Trophoblast cell (in vitro differentiated cells and primary cell): ENCODE measurements at regions not wholly inside any gene's neighbourhood (a gene's known extent, or its start where the extent isn't known, plus 50 kb on each side); places are given as distances from the start of the nearest gene placed in this dataset.

Experiments used
- DNase-seq, 2 donors: peaks; one replicate each; pipeline ENCODE4 v3.0.0-alpha.2; 2016
- H2AFZ ChIP-seq: 2 replicates; pipeline ENCODE4 v1.6.1; 2013; ENCODE audit warnings: low read length, moderate library complexity, mild to moderate bottlenecking; ENCODE audit not compliant: insufficient read depth, poor library complexity
- H2AK5ac ChIP-seq: 2 replicates; pipeline ENCODE4 v1.6.1; 2013; ENCODE audit warnings: mild to moderate bottlenecking, low read length
- H2BK120ac ChIP-seq: 2 replicates; pipeline ENCODE4 v1.6.1; 2013; ENCODE audit warnings: low read length, mild to moderate bottlenecking, moderate library complexity; ENCODE audit not compliant: insufficient read depth, poor library complexity
- H2BK12ac ChIP-seq: 2 replicates; pipeline ENCODE4 v1.6.1; 2013; ENCODE audit warnings: mild to moderate bottlenecking, low read length, moderate library complexity
- H2BK5ac ChIP-seq: 2 replicates; pipeline ENCODE4 v1.6.1; 2013; ENCODE audit warnings: low read length, low read depth, moderate library complexity, mild to moderate bottlenecking; ENCODE audit not compliant: poor library complexity
- H3K14ac ChIP-seq: 2 replicates; pipeline ENCODE4 v1.6.1; 2013; ENCODE audit warnings: mild to moderate bottlenecking, low read length
- H3K18ac ChIP-seq: 2 replicates; pipeline ENCODE4 v1.6.1; 2013; ENCODE audit warnings: mild to moderate bottlenecking, low read length
- H3K23ac ChIP-seq: 2 replicates; pipeline ENCODE4 v1.6.1; 2013; ENCODE audit warnings: low read length
- H3K27ac ChIP-seq: 2 replicates; pipeline ENCODE4 v1.5.1; 2013; ENCODE audit warnings: low read depth, mild to moderate bottlenecking, inconsistent platforms, low read length, moderate library complexity
- H3K27me3 ChIP-seq: 2 replicates; pipeline ENCODE4 v1.6.1; 2013; ENCODE audit warnings: inconsistent platforms, mild to moderate bottlenecking, low read length, moderate library complexity; ENCODE audit not compliant: insufficient read depth
- H3K36me3 ChIP-seq, 2 experiments: 1 replicate in 1 of 2; 2 replicates in 1 of 2; pipeline ENCODE4 v1.6.1; 2013; ENCODE audit warnings: low read length in 2 of 2, mild to moderate bottlenecking in 2 of 2, moderate library complexity in 1 of 2; ENCODE audit not compliant: insufficient read depth in 2 of 2, control insufficient read depth in 1 of 2
- H3K4ac ChIP-seq: 2 replicates; pipeline ENCODE4 v1.6.1; 2013; ENCODE audit warnings: low read depth, mild to moderate bottlenecking, low read length, moderate library complexity
- H3K4me1 ChIP-seq, 2 experiments: 1 replicate in 1 of 2; 2 replicates in 1 of 2; pipeline ENCODE4 v1.6.1; 2013; ENCODE audit warnings: low read length in 2 of 2, mild to moderate bottlenecking in 2 of 2, moderate library complexity in 1 of 2; ENCODE audit not compliant: insufficient read depth in 2 of 2, control insufficient read depth in 1 of 2
- H3K4me2 ChIP-seq: 2 replicates; pipeline ENCODE4 v1.6.1; 2013; ENCODE audit warnings: inconsistent platforms, mild to moderate bottlenecking, low read length, moderate library complexity
- H3K4me3 ChIP-seq: 2 replicates; pipeline ENCODE4 v1.5.1; 2013; ENCODE audit warnings: mild to moderate bottlenecking, low read depth, low read length, inconsistent platforms
- H3K79me1 ChIP-seq: one replicate; pipeline ENCODE4 v1.6.1; 2013; ENCODE audit warnings: low read length
- H3K79me2 ChIP-seq: 2 replicates; pipeline ENCODE4 v1.6.1; 2013; ENCODE audit warnings: low read length, mild to moderate bottlenecking; ENCODE audit not compliant: control insufficient read depth, insufficient read depth, poor library complexity
- H3K9ac ChIP-seq: 2 replicates; pipeline ENCODE4 v1.6.1; 2013; ENCODE audit warnings: mild to moderate bottlenecking, low read length
- H3K9me3 ChIP-seq: 2 replicates; pipeline ENCODE4 v1.6.1; 2013; ENCODE audit warnings: low read depth, mild to moderate bottlenecking, control low read depth, inconsistent platforms, low read length; ENCODE audit not compliant: insufficient read depth
- H4K12ac ChIP-seq: 2 replicates; pipeline ENCODE4 v1.6.1; 2013; ENCODE audit warnings: low read depth, mild to moderate bottlenecking, low read length, moderate library complexity
- H4K8ac ChIP-seq: 2 replicates; pipeline ENCODE4 v1.6.1; 2013; ENCODE audit warnings: low read depth, mild to moderate bottlenecking, low read length, moderate library complexity
- H4K91ac ChIP-seq: one replicate; pipeline ENCODE4 v1.6.1; 2013; ENCODE audit warnings: low read depth, mild to moderate bottlenecking, low read length, moderate library complexity
- WGBS: extraction: QIAGEN DNeasy Blood & Tissue Kit; methylation state at CpG from one replicate; pipeline ENCODE4 v1.1.7; 2013; ENCODE audit warnings: missing lambda C conversion rate; ENCODE audit not compliant: insufficient read length, insufficient coverage; ENCODE audit errors: extremely low coverage; 5-methylcytosine and 5-hydroxymethylcytosine counted together

DNA sequence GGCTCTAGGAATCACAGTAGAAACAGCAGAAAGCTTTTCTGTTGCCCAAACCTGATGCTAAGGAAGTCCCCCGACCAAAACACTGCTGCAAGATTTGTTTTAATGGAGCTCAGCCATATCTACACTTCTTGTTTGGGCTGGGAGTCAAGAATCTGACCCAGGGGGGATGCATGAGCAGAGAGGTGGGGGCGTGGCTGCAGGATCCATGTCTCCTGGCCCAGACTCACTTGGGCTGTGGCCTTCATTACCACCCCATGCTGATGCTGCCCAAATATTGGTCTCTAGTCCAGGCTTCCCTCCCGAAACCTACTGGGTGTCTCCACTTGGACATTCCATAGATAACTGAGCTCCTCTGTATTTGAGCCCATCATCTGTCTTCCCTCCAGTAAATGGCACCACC lies 361.5 kb upstream of the LARGE1 start:
- Histone ChIP-seq H2BK120ac (no peak overlapping the region), H4K12ac (no peak overlapping the region), H2AK5ac (no peak overlapping the region), H2AFZ (no peak overlapping the region), H2BK12ac (no peak overlapping the region), H3K27ac (no peak overlapping the region), H3K79me1 (no peaks in the 10 kb centered on the region), H3K14ac (no peak overlapping the region), H3K79me2 (no peaks in the 10 kb centered on the region), H3K36me3 (no peaks in the 10 kb centered on the region), H3K4ac (no peak overlapping the region), H3K27me3 (no peaks in the 10 kb centered on the region), H3K4me1 (peaks cover 0 to 2% of the 10 kb centered on the region in 2 experiments), H4K91ac (no peak overlapping the region), H2BK5ac (no peak overlapping the region), H3K4me2 (no peak overlapping the region), H3K23ac (no peak overlapping the region), H3K9ac (no peak overlapping the region), H3K9me3 (no peaks in the 10 kb centered on the region), H4K8ac (no peak overlapping the region), H3K4me3 (no peak overlapping the region), H3K18ac (no peak overlapping the region)
- DNase-seq, result no peak
- WGBS, result no CpG with 5 or more reads among the region's 3 CpGs

DNA sequence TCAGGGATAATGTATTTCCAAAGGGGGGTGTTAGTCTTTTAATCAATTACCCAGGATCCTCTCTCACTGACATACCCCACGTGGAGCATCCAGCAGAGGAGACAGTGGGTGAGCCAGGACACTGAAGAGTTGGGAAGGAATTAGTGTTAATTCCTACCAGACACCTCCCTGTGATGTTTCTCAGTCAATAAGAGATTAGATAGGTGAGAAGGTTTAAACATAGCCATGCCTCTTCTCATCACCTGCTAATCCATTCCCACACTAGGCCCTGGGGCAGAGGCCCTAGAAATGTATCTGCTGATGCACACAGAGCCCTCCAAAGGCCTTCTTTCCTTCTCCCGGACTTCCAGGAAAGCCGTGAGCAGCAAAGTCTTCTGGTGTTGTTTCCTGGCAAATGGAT lies 363.6 kb upstream of the LARGE1 start:
- Histone ChIP-seq H3K27me3 (no peaks in the 10 kb centered on the region), H3K14ac (no peak overlapping the region), H2BK12ac (no peak overlapping the region), H2AK5ac (no peak overlapping the region), H4K91ac (no peak overlapping the region), H4K12ac (no peak overlapping the region), H3K36me3 (no peaks in the 10 kb centered on the region), H3K79me1 (no peaks in the 10 kb centered on the region), H3K4ac (no peak overlapping the region), H3K27ac (no peak overlapping the region), H3K4me1 (peaks cover 0 to 2% of the 10 kb centered on the region in 2 experiments), H3K4me3 (no peak overlapping the region), H3K9me3 (no peaks in the 10 kb centered on the region), H3K23ac (no peak overlapping the region), H4K8ac (no peak overlapping the region), H3K18ac (no peak overlapping the region), H2BK5ac (no peak overlapping the region), H3K9ac (no peak overlapping the region), H2BK120ac (no peak overlapping the region), H3K79me2 (no peaks in the 10 kb centered on the region), H3K4me2 (no peak overlapping the region), H2AFZ (no peak overlapping the region)
- no peak for DNase-seq
- no CpG with 5 or more reads among the region's 3 CpGs for WGBS

GRCh38 chr22:34293324-34293723 lies 373.0 kb upstream of the LARGE1 start:
- H3K4ac ChIP-seq, result no peak overlapping the region
- H3K27ac ChIP-seq, result no peak overlapping the region
- H3K9me3 ChIP-seq, result no peaks in the 10 kb centered on the region
- no peak overlapping the region for H2BK120ac ChIP-seq
- WGBS, result no CpG with 5 or more reads among the region's 4 CpGs
- no peak overlapping the region for H4K8ac ChIP-seq
- DNase-seq, result no peak
- H3K4me1 ChIP-seq, result no peaks in the 10 kb centered on the region
- H2AFZ ChIP-seq, result no peak overlapping the region
- no peak overlapping the region for H2BK12ac ChIP-seq
- H3K4me2 ChIP-seq, result no peak overlapping the region
- no peak overlapping the region for H4K91ac ChIP-seq
- no peak overlapping the region for H3K4me3 ChIP-seq
- no peaks in the 10 kb centered on the region for H3K36me3 ChIP-seq
- H2BK5ac ChIP-seq, result no peak overlapping the region
- no peak overlapping the region for H3K23ac ChIP-seq
- no peak overlapping the region for H3K9ac ChIP-seq
- no peaks in the 10 kb centered on the region for H3K79me1 ChIP-seq
- no peak overlapping the region for H3K18ac ChIP-seq
- no peaks in the 10 kb centered on the region for H3K79me2 ChIP-seq
- no peaks in the 10 kb centered on the region for H3K27me3 ChIP-seq
- H2AK5ac ChIP-seq, result no peak overlapping the region
- no peak overlapping the region for H3K14ac ChIP-seq
- no peak overlapping the region for H4K12ac ChIP-seq

- no CpG with 5 or more reads among the region's 5 CpGs for WGBS
- no peak overlapping the region for H4K91ac ChIP-seq
Measured at GRCh38 chr22:34294476-34294875, 374.2 kb upstream of the LARGE1 start.

More at GRCh38 chr22:34294476-34294875, 374.2 kb upstream of the LARGE1 start:
- Histone ChIP-seq H2BK120ac (no peak overlapping the region), H3K4me2 (no peak overlapping the region), H2AFZ (no peak overlapping the region), H3K18ac (no peak overlapping the region), H4K8ac (no peak overlapping the region), H3K4ac (no peak overlapping the region), H3K79me2 (no peaks in the 10 kb centered on the region), H3K27me3 (no peaks in the 10 kb centered on the region), H3K4me3 (no peak overlapping the region), H4K12ac (no peak overlapping the region), H3K14ac (no peak overlapping the region), H3K36me3 (no peaks in the 10 kb centered on the region), H2BK12ac (no peak overlapping the region), H3K4me1 (no peaks in the 10 kb centered on the region), H3K9ac (no peak overlapping the region), H2AK5ac (no peak overlapping the region), H3K9me3 (no peaks in the 10 kb centered on the region), H3K23ac (no peak overlapping the region), H3K79me1 (no peaks in the 10 kb centered on the region), H3K27ac (no peak overlapping the region), H2BK5ac (no peak overlapping the region)
- DNase-seq, result no peak
